ENCODE measurements at regions not wholly inside any gene's neighbourhood (a gene's known extent, or its start where the extent isn't known, plus 50 kb on each side); places are given as distances from the start of the nearest gene placed in this dataset.
A peak's percentile ranks its signal among the peaks of the same experiment; 100 is the strongest.

GRCh38 chr15:23913081-23913480 lies 226.0 kb upstream of the NDN start:
- no peak overlapping the region for H3K27ac ChIP-seq (ENCODE audit: low read length)
- H3K27me3 ChIP-seq (ENCODE audit: insufficient read depth, low read depth, low read length), result no peaks in the 10 kb centered on the region
- peak overlapping the region; percentile 70 for H3K4me2 ChIP-seq (ENCODE audit: low read length)
- no peaks in the 10 kb centered on the region for H3F3A ChIP-seq (ENCODE audit: insufficient read depth, low read length, poor library complexity, severe bottlenecking)
- H3K79me2 ChIP-seq (replicated peaks; ENCODE audit: insufficient read depth, low read length), result peaks cover 2% of the 10 kb centered on the region
- H3K9me2 ChIP-seq (ENCODE audit: insufficient read depth, low read length), result no peaks in the 10 kb centered on the region
- no peak for TF ChIP-seq EZH2 (IDR thresholded peaks at IDR 0.05; ENCODE audit: borderline replicate concordance, insufficient read depth, low read length, poor library complexity, severe bottlenecking)
- no peak for TF ChIP-seq SMC3 (conservative IDR thresholded peaks at IDR 0.05; ENCODE audit: poor library complexity)
- TF ChIP-seq RAD21 (conservative IDR thresholded peaks at IDR 0.05), result no peak
- TF ChIP-seq POLR2AphosphoS5 (IDR thresholded peaks at IDR 0.05), result no peak
- no peak for TF ChIP-seq MXI1 (conservative IDR thresholded peaks at IDR 0.05; ENCODE audit: poor library complexity, severe bottlenecking)
- no peak for TF ChIP-seq TAF1 (IDR thresholded peaks at IDR 0.05; ENCODE audit: low read depth)
- no peak for TF ChIP-seq REST (IDR thresholded peaks at IDR 0.05; ENCODE audit: borderline replicate concordance)
- no peak for TF ChIP-seq EP300 (conservative IDR thresholded peaks at IDR 0.05; ENCODE audit: poor library complexity, severe bottlenecking)
- no peak for TF ChIP-seq CTCF (IDR thresholded peaks at IDR 0.05; ENCODE audit: poor library complexity, severe bottlenecking)
- no peak overlapping the region for H2AFZ ChIP-seq (ENCODE audit: low read depth, low read length)
- no peaks in the 10 kb centered on the region for H3K9me3 ChIP-seq (ENCODE audit: low read length)
- H3K9ac ChIP-seq (ENCODE audit: low read length), result no peak overlapping the region
- H3K36me3 ChIP-seq (ENCODE audit: insufficient read depth, low read length), result no peaks in the 10 kb centered on the region
- no peaks in the 10 kb centered on the region for H4K20me1 ChIP-seq (ENCODE audit: insufficient read depth)
- peak overlapping the region; percentile 62 for H3K4me3 ChIP-seq (ENCODE audit: low read length)

GRCh38 chr15:23913635-23914034 lies 226.5 kb upstream of the NDN start:
- no peaks in the 10 kb centered on the region for H3K36me3 ChIP-seq (ENCODE audit: insufficient read depth, low read length)
- no peaks in the 10 kb centered on the region for H3K9me2 ChIP-seq (ENCODE audit: insufficient read depth, low read length)
- H3K4me2 ChIP-seq (ENCODE audit: low read length), result no peak overlapping the region
- no peak overlapping the region for H3K9ac ChIP-seq (ENCODE audit: low read length)
- H3F3A ChIP-seq (ENCODE audit: insufficient read depth, low read length, poor library complexity, severe bottlenecking), result no peaks in the 10 kb centered on the region
- H3K9me3 ChIP-seq (ENCODE audit: low read length), result no peaks in the 10 kb centered on the region
- no peaks in the 10 kb centered on the region for H3K27me3 ChIP-seq (ENCODE audit: insufficient read depth, low read depth, low read length)
- H3K79me2 ChIP-seq (replicated peaks; ENCODE audit: insufficient read depth, low read length), result peaks cover 2% of the 10 kb centered on the region
- H3K27ac ChIP-seq (ENCODE audit: low read length), result no peak overlapping the region
- H4K20me1 ChIP-seq (ENCODE audit: insufficient read depth), result no peaks in the 10 kb centered on the region
- H2AFZ ChIP-seq (ENCODE audit: low read depth, low read length), result no peak overlapping the region
- TF ChIP-seq EP300 (conservative IDR thresholded peaks at IDR 0.05; ENCODE audit: poor library complexity, severe bottlenecking), result no peak
- TF ChIP-seq RAD21 (conservative IDR thresholded peaks at IDR 0.05), result no peak
- no peak for TF ChIP-seq SMC3 (conservative IDR thresholded peaks at IDR 0.05; ENCODE audit: poor library complexity)
- no peak for TF ChIP-seq MXI1 (conservative IDR thresholded peaks at IDR 0.05; ENCODE audit: poor library complexity, severe bottlenecking)
- TF ChIP-seq POLR2AphosphoS5 (IDR thresholded peaks at IDR 0.05), result no peak
- TF ChIP-seq TAF1 (IDR thresholded peaks at IDR 0.05; ENCODE audit: low read depth), result no peak
- no peak for TF ChIP-seq REST (IDR thresholded peaks at IDR 0.05; ENCODE audit: borderline replicate concordance)
- TF ChIP-seq CTCF (IDR thresholded peaks at IDR 0.05; ENCODE audit: poor library complexity, severe bottlenecking), result no peak
- no peak for TF ChIP-seq EZH2 (IDR thresholded peaks at IDR 0.05; ENCODE audit: borderline replicate concordance, insufficient read depth, low read length, poor library complexity, severe bottlenecking)
- H3K4me3 ChIP-seq (ENCODE audit: low read length), result peak overlapping the region; percentile 62

Measured in neural cell (in vitro differentiated cells).